Fibroblast of the aortic adventitia (primary cell): ENCODE measurements at regions not wholly inside any gene's neighbourhood (a gene's known extent, or its start where the extent isn't known, plus 50 kb on each side); places are given as distances from the start of the nearest gene placed in this dataset.

Experiments used
- DNase-seq: peaks from one replicate; pipeline ENCODE4 v3.0.0-alpha.2; 2010; ENCODE audit warnings: low read depth
- H3K4me3 ChIP-seq: 2 replicates; pipeline ENCODE4 v1.5.1; 2011; ENCODE audit warnings: low read depth, mild to moderate bottlenecking, control low read depth, low read length, moderate library complexity
- TF ChIP-seq, protein P1 (sequence below): IDR thresholded peaks from 2 replicates; pipeline ENCODE4 v1.5.1; 2011; ENCODE audit warnings: mild to moderate bottlenecking, low read length, control low read depth, inconsistent platforms; ENCODE audit not compliant: insufficient read depth

GRCh38 chr17:77526259-77526711 is 385.5 kb downstream of the SEC14L1 start:
- TF ChIP-seq, protein P1, sequence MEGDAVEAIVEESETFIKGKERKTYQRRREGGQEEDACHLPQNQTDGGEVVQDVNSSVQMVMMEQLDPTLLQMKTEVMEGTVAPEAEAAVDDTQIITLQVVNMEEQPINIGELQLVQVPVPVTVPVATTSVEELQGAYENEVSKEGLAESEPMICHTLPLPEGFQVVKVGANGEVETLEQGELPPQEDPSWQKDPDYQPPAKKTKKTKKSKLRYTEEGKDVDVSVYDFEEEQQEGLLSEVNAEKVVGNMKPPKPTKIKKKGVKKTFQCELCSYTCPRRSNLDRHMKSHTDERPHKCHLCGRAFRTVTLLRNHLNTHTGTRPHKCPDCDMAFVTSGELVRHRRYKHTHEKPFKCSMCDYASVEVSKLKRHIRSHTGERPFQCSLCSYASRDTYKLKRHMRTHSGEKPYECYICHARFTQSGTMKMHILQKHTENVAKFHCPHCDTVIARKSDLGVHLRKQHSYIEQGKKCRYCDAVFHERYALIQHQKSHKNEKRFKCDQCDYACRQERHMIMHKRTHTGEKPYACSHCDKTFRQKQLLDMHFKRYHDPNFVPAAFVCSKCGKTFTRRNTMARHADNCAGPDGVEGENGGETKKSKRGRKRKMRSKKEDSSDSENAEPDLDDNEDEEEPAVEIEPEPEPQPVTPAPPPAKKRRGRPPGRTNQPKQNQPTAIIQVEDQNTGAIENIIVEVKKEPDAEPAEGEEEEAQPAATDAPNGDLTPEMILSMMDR, result no peak
- no peak for DNase-seq
- no peak overlapping the region for H3K4me3 ChIP-seq

GRCh38 chr17:77526728-77527350 is 386.1 kb downstream of the SEC14L1 start:
- TF ChIP-seq, protein P1, result no peak

GRCh38 chr17:77527409-77527808 is 386.6 kb downstream of the SEC14L1 start:
- TF ChIP-seq, protein P1, result no peak
- H3K4me3 ChIP-seq, result no peak overlapping the region
- DNase-seq, result no peak

More at GRCh38 chr17:77526728-77527350, 386.1 kb downstream of the SEC14L1 start:
- H3K4me3 ChIP-seq, result no peak overlapping the region
- no peak for DNase-seq

DNA sequence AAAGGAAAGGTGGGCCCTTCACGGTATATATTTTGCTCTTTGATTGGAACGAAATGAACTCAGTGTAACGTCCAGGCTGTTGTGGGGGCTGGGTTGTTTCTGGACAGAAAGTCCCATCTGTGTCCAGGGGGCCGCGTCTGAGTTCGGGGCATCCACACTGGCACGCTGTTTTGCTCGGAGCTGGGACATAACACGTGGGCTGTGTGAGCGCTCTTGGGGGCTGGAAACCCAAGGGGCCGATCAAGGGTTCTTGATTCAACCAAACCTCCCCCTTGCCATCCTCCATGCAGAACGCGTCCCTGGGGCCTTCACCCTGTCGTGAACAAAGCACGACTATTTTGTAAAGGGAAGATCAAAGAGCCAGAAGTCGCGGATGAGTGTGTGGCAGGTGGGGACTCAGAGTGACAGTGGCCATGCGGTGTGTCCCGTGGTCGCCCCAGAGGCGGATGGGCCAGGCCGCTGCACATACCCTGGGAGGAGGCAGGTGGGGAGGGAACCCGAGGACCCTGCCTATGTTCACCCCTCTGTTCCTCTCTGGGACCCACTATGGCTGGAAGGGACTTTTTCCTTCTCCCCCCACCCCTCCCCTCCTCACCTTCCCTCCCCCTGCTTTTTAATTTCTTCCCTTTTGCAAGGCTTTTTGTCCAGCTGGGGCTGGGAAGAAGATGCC is 387.2 kb downstream of the SEC14L1 start:
- no peak for DNase-seq
- no peak overlapping the region for H3K4me3 ChIP-seq
- TF ChIP-seq, protein P1, result no peak

- DNase-seq, result no peak
- H3K4me3 ChIP-seq, result peak overlapping the region; percentile 35
- TF ChIP-seq, protein P1, result no peak
These were observed 388.0 kb downstream of the SEC14L1 start for GRCh38 chr17:77528516-77529327.

- no peak overlapping the region for H3K4me3 ChIP-seq
- DNase-seq, result no peak
- TF ChIP-seq, protein P1, result no peak
These were observed 388.5 kb downstream of the SEC14L1 start for GRCh38 chr17:77529328-77529650.
